ENCODE measurements at regions not wholly inside any gene's neighbourhood (a gene's known extent, or its start where the extent isn't known, plus 50 kb on each side); places are given as distances from the start of the nearest gene placed in this dataset.

DNA sequence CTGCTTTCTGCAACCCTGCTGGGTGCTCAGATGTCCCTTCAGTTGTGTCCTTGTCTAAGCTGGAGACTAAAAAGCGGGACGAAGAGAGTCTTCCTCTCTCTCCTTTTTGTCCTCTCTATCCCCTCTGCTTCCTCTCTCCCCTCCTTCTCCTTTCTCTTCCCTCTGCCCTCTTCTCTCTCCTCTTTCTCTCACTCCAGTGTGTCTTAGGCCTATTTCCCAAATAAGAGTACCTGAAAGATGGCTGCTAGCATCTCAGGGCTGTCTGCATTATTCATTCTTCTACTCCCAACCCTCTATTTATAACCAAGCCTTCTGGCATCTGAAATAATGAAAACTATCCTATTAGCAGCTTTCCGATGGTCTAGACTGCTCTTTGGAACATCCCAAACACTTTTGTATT is 729.8 kb downstream of the UQCRFS1 start:
- CTCF ChIA-PET, result interaction anchor here (0.6 kb wide), 1 partner anchor 109 kb away, joined by 3 read pairs; no protein-coding TSS in a partner anchor
- H3K27me3 ChIP-seq (ENCODE audit: control insufficient read depth, insufficient read depth, low read length), result peaks cover 4% of the 10 kb centered on the region; the same call in 1 of the 2 replicates
- H3K36me3 ChIP-seq (ENCODE audit: control insufficient read depth, insufficient read depth, low read length), result no peaks in the 10 kb centered on the region
- H3K4me3 ChIP-seq (ENCODE audit: low read depth, low read length), result no peak overlapping the region
- POLR2A ChIA-PET, result no interaction called here
- TF ChIP-seq, protein P1, sequence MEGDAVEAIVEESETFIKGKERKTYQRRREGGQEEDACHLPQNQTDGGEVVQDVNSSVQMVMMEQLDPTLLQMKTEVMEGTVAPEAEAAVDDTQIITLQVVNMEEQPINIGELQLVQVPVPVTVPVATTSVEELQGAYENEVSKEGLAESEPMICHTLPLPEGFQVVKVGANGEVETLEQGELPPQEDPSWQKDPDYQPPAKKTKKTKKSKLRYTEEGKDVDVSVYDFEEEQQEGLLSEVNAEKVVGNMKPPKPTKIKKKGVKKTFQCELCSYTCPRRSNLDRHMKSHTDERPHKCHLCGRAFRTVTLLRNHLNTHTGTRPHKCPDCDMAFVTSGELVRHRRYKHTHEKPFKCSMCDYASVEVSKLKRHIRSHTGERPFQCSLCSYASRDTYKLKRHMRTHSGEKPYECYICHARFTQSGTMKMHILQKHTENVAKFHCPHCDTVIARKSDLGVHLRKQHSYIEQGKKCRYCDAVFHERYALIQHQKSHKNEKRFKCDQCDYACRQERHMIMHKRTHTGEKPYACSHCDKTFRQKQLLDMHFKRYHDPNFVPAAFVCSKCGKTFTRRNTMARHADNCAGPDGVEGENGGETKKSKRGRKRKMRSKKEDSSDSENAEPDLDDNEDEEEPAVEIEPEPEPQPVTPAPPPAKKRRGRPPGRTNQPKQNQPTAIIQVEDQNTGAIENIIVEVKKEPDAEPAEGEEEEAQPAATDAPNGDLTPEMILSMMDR (IDR thresholded peaks at IDR 0.05; ENCODE audit: insufficient read depth, low read depth, low read length), result no peak
- DNase-seq (ENCODE audit: low read depth), result no peak

DNA sequence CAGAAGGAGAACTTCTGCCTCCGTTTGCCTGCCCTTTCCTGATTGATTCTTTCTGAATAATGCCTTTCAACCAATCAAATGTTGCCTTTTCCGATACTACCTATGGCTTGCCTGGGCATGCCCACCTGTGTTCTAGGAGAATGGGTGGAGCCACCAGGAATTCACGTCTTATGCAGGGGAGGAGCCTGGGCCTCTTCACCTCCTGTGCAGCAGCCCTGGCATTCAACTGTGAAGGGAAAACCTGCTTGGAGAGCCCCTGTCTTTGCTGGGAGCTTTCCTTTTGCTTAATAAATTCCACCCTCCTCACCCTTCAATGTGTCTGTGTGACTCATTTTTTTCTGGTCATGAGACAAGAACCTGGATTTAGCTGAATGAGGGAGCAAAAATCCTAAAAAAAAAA is 730.7 kb downstream of the UQCRFS1 start:
- H3K27me3 ChIP-seq (ENCODE audit: control insufficient read depth, insufficient read depth, low read length), result peaks cover 4% of the 10 kb centered on the region; the same call in 1 of the 2 replicates
- ChIA-PET CTCF (no interaction called here), POLR2A (interaction anchor here (0.7 kb wide), 1 partner anchor 74 kb away, joined by 12 read pairs; no protein-coding TSS in a partner anchor)
- TF ChIP-seq, protein P1 (IDR thresholded peaks at IDR 0.05; ENCODE audit: insufficient read depth, low read depth, low read length), result no peak
- no peak overlapping the region for H3K4me3 ChIP-seq (ENCODE audit: low read depth, low read length)
- no peak for DNase-seq (ENCODE audit: low read depth)
- no peaks in the 10 kb centered on the region for H3K36me3 ChIP-seq (ENCODE audit: control insufficient read depth, insufficient read depth, low read length)

DNA sequence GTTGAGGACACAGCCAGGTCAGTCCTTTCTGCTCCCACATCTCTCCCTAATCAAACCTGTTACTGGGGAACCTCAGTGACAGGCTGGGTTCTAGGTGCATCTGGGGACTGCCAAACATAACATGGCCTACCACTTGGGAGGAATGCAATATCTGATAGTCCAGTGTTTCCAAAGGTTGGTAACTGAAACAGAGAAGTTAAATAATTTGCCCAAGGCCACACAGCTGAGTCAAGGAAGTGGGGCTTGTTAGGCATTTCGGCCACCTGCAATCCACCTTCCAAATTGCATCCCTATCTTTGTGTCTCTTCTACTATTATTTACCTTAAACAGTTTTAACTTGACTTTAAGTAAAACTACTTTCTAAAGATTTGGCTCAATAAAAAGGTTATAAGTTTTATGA is 731.3 kb downstream of the UQCRFS1 start:
- POLR2A ChIA-PET, result interaction anchor here (0.7 kb wide), 1 partner anchor 73 kb away, joined by 12 read pairs; no protein-coding TSS in a partner anchor
- H3K4me3 ChIP-seq (ENCODE audit: low read depth, low read length), result no peak overlapping the region
- DNase-seq (ENCODE audit: low read depth), result no peak
- peaks cover 4% of the 10 kb centered on the region; the same call in 1 of the 2 replicates for H3K27me3 ChIP-seq (ENCODE audit: control insufficient read depth, insufficient read depth, low read length)
- CTCF ChIA-PET, result no interaction called here
- TF ChIP-seq, protein P1 (IDR thresholded peaks at IDR 0.05; ENCODE audit: insufficient read depth, low read depth, low read length), result no peak
- no peaks in the 10 kb centered on the region for H3K36me3 ChIP-seq (ENCODE audit: control insufficient read depth, insufficient read depth, low read length)

DNA sequence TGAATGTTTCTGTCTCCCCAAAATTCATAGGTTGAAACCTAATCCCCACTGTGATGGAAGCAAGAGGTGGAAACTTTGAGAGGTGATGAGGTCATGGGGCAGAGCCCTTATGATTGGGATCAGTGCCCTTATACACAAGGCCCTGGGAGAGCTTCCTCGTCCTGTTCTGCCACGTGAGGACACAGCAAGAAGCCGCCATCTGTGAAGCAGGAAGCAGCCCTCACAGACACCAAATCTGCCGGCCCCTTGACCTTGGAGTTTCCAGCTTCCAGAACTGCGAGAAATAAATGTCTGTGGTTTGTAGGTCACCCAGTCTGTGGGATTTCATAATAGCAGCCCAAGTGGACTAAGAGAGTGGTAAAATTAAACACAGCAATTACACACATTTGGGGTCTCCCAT is 737.4 kb downstream of the UQCRFS1 start:
- Histone ChIP-seq H3K36me3 (ENCODE audit: control insufficient read depth, insufficient read depth, low read length) (no peaks in the 10 kb centered on the region), H3K4me3 (ENCODE audit: low read depth, low read length) (no peak overlapping the region), H3K27me3 (ENCODE audit: control insufficient read depth, insufficient read depth, low read length) (no peaks in the 10 kb centered on the region)
- TF ChIP-seq, protein P1 (IDR thresholded peaks at IDR 0.05; ENCODE audit: insufficient read depth, low read depth, low read length), result no peak
- ChIA-PET CTCF (no interaction called here), POLR2A (no interaction called here)
- no peak for DNase-seq (ENCODE audit: low read depth)

DNA sequence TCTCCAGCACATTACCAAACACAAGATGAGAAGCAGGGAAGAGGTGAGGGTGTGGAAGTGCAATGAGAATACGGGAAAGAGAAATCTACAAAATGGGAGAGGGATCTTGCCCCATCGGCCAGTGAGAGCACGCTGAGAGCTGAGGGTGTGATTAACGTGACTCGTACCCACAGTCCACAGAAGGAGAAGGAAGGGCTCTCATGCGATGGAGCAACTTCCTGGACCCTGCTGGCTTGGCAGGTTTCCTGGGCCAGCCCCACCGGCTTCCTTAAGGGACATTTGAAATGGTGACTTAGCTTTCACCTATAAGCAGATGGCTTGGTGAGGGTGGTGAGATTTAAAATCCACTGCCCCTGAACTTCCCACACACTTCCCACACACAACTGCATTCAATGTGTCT is 740.1 kb downstream of the UQCRFS1 start:
- Histone ChIP-seq H3K36me3 (ENCODE audit: control insufficient read depth, insufficient read depth, low read length) (no peaks in the 10 kb centered on the region), H3K4me3 (ENCODE audit: low read depth, low read length) (no peak overlapping the region), H3K27me3 (ENCODE audit: control insufficient read depth, insufficient read depth, low read length) (no peaks in the 10 kb centered on the region)
- CTCF ChIA-PET, result interaction anchor here (3.5 kb wide), 1 partner anchor 161 kb away, joined by 13 read pairs; no protein-coding TSS in a partner anchor
- TF ChIP-seq, protein P1 (IDR thresholded peaks at IDR 0.05; ENCODE audit: insufficient read depth, low read depth, low read length), result no peak
- POLR2A ChIA-PET, result no interaction called here
- DNase-seq (ENCODE audit: low read depth), result no peak

All from BJ (cell line).